ENCODE measurements at regions not wholly inside any gene's neighbourhood (a gene's known extent, or its start where the extent isn't known, plus 50 kb on each side); places are given as distances from the start of the nearest gene placed in this dataset.

GRCh38 chr2:60271131-60271530 is 282.3 kb downstream of the BCL11A start:
- Histone ChIP-seq H4K20me1 (ENCODE audit: insufficient read depth) (no peaks in the 10 kb centered on the region), H3K79me2 (replicated peaks; ENCODE audit: insufficient read depth, low read length) (no peaks in the 10 kb centered on the region), H3K4me3 (ENCODE audit: low read length) (no peak overlapping the region), H3K36me3 (ENCODE audit: insufficient read depth, low read length) (no peaks in the 10 kb centered on the region), H3K27ac (ENCODE audit: low read length) (no peak overlapping the region), H3K9ac (ENCODE audit: low read length) (no peak overlapping the region), H3K9me2 (ENCODE audit: insufficient read depth, low read length) (no peaks in the 10 kb centered on the region), H3K4me2 (ENCODE audit: low read length) (no peak overlapping the region), H3K9me3 (ENCODE audit: low read length) (peaks cover 3% of the 10 kb centered on the region), H3K27me3 (ENCODE audit: insufficient read depth, low read depth, low read length) (no peaks in the 10 kb centered on the region), H2AFZ (ENCODE audit: low read depth, low read length) (no peak overlapping the region), H3F3A (ENCODE audit: insufficient read depth, low read length, poor library complexity, severe bottlenecking) (no peaks in the 10 kb centered on the region)
- TF ChIP-seq EZH2 (IDR thresholded peaks at IDR 0.05; ENCODE audit: borderline replicate concordance, insufficient read depth, low read length, poor library complexity, severe bottlenecking) (no peak), TAF1 (IDR thresholded peaks at IDR 0.05; ENCODE audit: low read depth) (no peak), POLR2AphosphoS5 (IDR thresholded peaks at IDR 0.05) (no peak), RAD21 (conservative IDR thresholded peaks at IDR 0.05) (no peak), EP300 (conservative IDR thresholded peaks at IDR 0.05; ENCODE audit: poor library complexity, severe bottlenecking) (no peak), CTCF (IDR thresholded peaks at IDR 0.05; ENCODE audit: poor library complexity, severe bottlenecking) (no peak), SMC3 (conservative IDR thresholded peaks at IDR 0.05; ENCODE audit: poor library complexity) (no peak), MXI1 (conservative IDR thresholded peaks at IDR 0.05; ENCODE audit: poor library complexity, severe bottlenecking) (no peak)
- TF ChIP-seq, protein P1, sequence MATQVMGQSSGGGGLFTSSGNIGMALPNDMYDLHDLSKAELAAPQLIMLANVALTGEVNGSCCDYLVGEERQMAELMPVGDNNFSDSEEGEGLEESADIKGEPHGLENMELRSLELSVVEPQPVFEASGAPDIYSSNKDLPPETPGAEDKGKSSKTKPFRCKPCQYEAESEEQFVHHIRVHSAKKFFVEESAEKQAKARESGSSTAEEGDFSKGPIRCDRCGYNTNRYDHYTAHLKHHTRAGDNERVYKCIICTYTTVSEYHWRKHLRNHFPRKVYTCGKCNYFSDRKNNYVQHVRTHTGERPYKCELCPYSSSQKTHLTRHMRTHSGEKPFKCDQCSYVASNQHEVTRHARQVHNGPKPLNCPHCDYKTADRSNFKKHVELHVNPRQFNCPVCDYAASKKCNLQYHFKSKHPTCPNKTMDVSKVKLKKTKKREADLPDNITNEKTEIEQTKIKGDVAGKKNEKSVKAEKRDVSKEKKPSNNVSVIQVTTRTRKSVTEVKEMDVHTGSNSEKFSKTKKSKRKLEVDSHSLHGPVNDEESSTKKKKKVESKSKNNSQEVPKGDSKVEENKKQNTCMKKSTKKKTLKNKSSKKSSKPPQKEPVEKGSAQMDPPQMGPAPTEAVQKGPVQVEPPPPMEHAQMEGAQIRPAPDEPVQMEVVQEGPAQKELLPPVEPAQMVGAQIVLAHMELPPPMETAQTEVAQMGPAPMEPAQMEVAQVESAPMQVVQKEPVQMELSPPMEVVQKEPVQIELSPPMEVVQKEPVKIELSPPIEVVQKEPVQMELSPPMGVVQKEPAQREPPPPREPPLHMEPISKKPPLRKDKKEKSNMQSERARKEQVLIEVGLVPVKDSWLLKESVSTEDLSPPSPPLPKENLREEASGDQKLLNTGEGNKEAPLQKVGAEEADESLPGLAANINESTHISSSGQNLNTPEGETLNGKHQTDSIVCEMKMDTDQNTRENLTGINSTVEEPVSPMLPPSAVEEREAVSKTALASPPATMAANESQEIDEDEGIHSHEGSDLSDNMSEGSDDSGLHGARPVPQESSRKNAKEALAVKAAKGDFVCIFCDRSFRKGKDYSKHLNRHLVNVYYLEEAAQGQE (IDR thresholded peaks at IDR 0.05; ENCODE audit: borderline replicate concordance), result no peak

DNA sequence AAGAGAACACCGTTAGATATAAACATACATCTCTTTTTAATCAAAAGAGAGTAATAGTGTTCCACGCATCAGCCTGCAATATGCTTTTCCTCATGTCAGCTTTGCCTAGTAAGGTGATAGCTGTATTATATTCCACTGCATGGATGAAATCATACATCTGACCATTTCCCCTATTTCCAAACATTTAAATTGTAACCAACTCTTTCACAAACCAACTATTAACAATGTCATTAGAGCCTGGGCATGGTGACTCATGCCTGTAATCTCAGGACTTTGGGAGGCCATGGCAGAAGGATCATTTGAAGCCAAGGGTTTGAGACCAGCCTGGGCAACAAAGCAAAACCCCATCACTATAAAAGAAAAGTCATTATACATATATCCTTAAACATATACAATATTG is 284.8 kb downstream of the BCL11A start:
- H3F3A ChIP-seq (ENCODE audit: insufficient read depth, low read length, poor library complexity, severe bottlenecking), result no peaks in the 10 kb centered on the region
- no peak overlapping the region for H3K9ac ChIP-seq (ENCODE audit: low read length)
- no peak overlapping the region for H3K4me2 ChIP-seq (ENCODE audit: low read length)
- no peak overlapping the region for H2AFZ ChIP-seq (ENCODE audit: low read depth, low read length)
- H3K9me2 ChIP-seq (ENCODE audit: insufficient read depth, low read length), result no peaks in the 10 kb centered on the region
- H4K20me1 ChIP-seq (ENCODE audit: insufficient read depth), result no peaks in the 10 kb centered on the region
- H3K27ac ChIP-seq (ENCODE audit: low read length), result no peak overlapping the region
- no peaks in the 10 kb centered on the region for H3K27me3 ChIP-seq (ENCODE audit: insufficient read depth, low read depth, low read length)
- no peaks in the 10 kb centered on the region for H3K79me2 ChIP-seq (replicated peaks; ENCODE audit: insufficient read depth, low read length)
- no peaks in the 10 kb centered on the region for H3K36me3 ChIP-seq (ENCODE audit: insufficient read depth, low read length)
- H3K9me3 ChIP-seq (ENCODE audit: low read length), result no peaks in the 10 kb centered on the region
- TF ChIP-seq EP300 (conservative IDR thresholded peaks at IDR 0.05; ENCODE audit: poor library complexity, severe bottlenecking) (no peak), MXI1 (conservative IDR thresholded peaks at IDR 0.05; ENCODE audit: poor library complexity, severe bottlenecking) (no peak), TAF1 (IDR thresholded peaks at IDR 0.05; ENCODE audit: low read depth) (no peak), POLR2AphosphoS5 (IDR thresholded peaks at IDR 0.05) (no peak), EZH2 (IDR thresholded peaks at IDR 0.05; ENCODE audit: borderline replicate concordance, insufficient read depth, low read length, poor library complexity, severe bottlenecking) (no peak), RAD21 (conservative IDR thresholded peaks at IDR 0.05) (no peak), SMC3 (conservative IDR thresholded peaks at IDR 0.05; ENCODE audit: poor library complexity) (no peak), CTCF (IDR thresholded peaks at IDR 0.05; ENCODE audit: poor library complexity, severe bottlenecking) (no peak)
- TF ChIP-seq, protein P1 (IDR thresholded peaks at IDR 0.05; ENCODE audit: borderline replicate concordance), result no peak
- H3K4me3 ChIP-seq (ENCODE audit: low read length), result no peak overlapping the region
